PC-3 (cell line): ENCODE measurements at regions not wholly inside any gene's neighbourhood (a gene's known extent, or its start where the extent isn't known, plus 50 kb on each side); places are given as distances from the start of the nearest gene placed in this dataset.
"Not testable (repeated sequence)": the region's sequence is repeated elsewhere in the genome, so short reads cannot be mapped to it uniquely, and the experiment has no call there.

Experiments
- ATAC-seq: fragments of 200-7000 bp; cut with Tn5 transposase; 2 replicates; pipeline ENCODE4 v1.9.1; 2020; ENCODE audit warnings: mild to moderate bottlenecking, moderate library complexity
- BruUV-seq: library from RNA; stranded (reverse); fragments of 400-500 nt; replicated peaks from 2 replicates; lab custom pipeline; 2021; lab: Mats Ljungman, UMichigan
- CTCF ChIA-PET: fragments of 300-600 bp; sonication (Branson Sonifier 250); formaldehyde crosslinking; loops from one replicate; lab custom pipeline; 2022; ENCODE audit warnings: antibody characterized with exemption; lab: Charles Lee
- POLR2A ChIA-PET: fragments of 300-600 bp; sonication (Branson Sonifier 250); formaldehyde crosslinking; loops from one replicate; lab custom pipeline; 2022; ENCODE audit warnings: antibody characterized with exemption; ENCODE audit not compliant: unreplicated experiment; lab: Charles Lee
- DNase-seq: peaks from one replicate; pipeline ENCODE4 v3.0.0-alpha.2; 2015
- H2AFZ ChIP-seq: fragments of 300-600 bp; sonication (generic); 2 replicates; pipeline ENCODE4 v1.6.0; 2016; ENCODE audit warnings: antibody characterized with exemption, low read length
- H3F3A ChIP-seq: fragments of 300-600 bp; sonication (generic); one replicate; pipeline ENCODE4 v1.6.0; 2017; ENCODE audit warnings: antibody characterized with exemption, low read length, control low read depth, mild to moderate bottlenecking; ENCODE audit not compliant: unreplicated experiment
- H3K27ac ChIP-seq: fragments of 300-600 bp; sonication (generic); 2 replicates; pipeline ENCODE4 v1.5.1; 2016; ENCODE audit warnings: mild to moderate bottlenecking, low read length
- H3K27me3 ChIP-seq: fragments of 300-600 bp; sonication (generic); 2 replicates; pipeline ENCODE4 v1.6.1; 2016; ENCODE audit warnings: low read length, mixed read lengths
- H3K36me3 ChIP-seq: fragments of 300-600 bp; sonication (generic); 2 replicates; pipeline ENCODE4 v1.6.1; 2016; ENCODE audit warnings: low read depth, mixed run types, low read length, mixed read lengths
- H3K4me1 ChIP-seq: fragments of 300-600 bp; sonication (generic); 2 replicates; pipeline ENCODE4 v1.5.1; 2016; ENCODE audit warnings: low read length; ENCODE audit not compliant: insufficient read depth
- H3K4me2 ChIP-seq: fragments of 300-600 bp; sonication (generic); 2 replicates; pipeline ENCODE4 v1.6.0; 2016; ENCODE audit warnings: low read length
- H3K4me3 ChIP-seq: fragments of 300-600 bp; sonication (generic); 2 replicates; pipeline ENCODE4 v1.5.1; 2016; ENCODE audit warnings: mild to moderate bottlenecking, low read length, mixed read lengths
- H3K79me2 ChIP-seq: fragments of 300-600 bp; sonication (generic); 2 replicates; pipeline ENCODE4 v1.6.1; 2017; ENCODE audit warnings: low read length, mixed read lengths
- H3K9ac ChIP-seq: fragments of 300-600 bp; sonication (generic); 2 replicates; pipeline ENCODE4 v1.6.0; 2016; ENCODE audit warnings: mild to moderate bottlenecking, low read length
- H3K9me2 ChIP-seq: fragments of 300-600 bp; sonication (generic); replicated peaks from 2 replicates; pipeline ENCODE4 v1.6.1; 2016; ENCODE audit warnings: mixed run types, low read length, mixed read lengths
- H3K9me3 ChIP-seq: fragments of 300-600 bp; sonication (generic); 2 replicates; pipeline ENCODE4 v1.6.1; 2016; ENCODE audit warnings: low read length, mixed read lengths
- H4K20me1 ChIP-seq: fragments of 300-600 bp; sonication (generic); 2 replicates; pipeline ENCODE4 v1.6.1; 2016; ENCODE audit warnings: low read length, mixed read lengths
- CTCF ChIP-seq: fragments of 300-600 bp; sonication (generic); conservative IDR thresholded peaks from 2 replicates; pipeline ENCODE4 v1.5.1; 2017; ENCODE audit warnings: antibody characterized with exemption, low read depth, mild to moderate bottlenecking, low read length
- EZH2 ChIP-seq: fragments of 300-600 bp; sonication (generic); IDR thresholded peaks from one replicate; pipeline ENCODE4 v1.6.1; 2017; ENCODE audit warnings: antibody characterized with exemption, mild to moderate bottlenecking, low read length; ENCODE audit not compliant: unreplicated experiment
- EZH2phosphoT487 ChIP-seq: fragments of 300-600 bp; sonication (generic); IDR thresholded peaks from 2 replicates; pipeline ENCODE4 v1.6.1; 2018; ENCODE audit warnings: mild to moderate bottlenecking, antibody characterized with exemption, low read length, borderline replicate concordance
- intact Hi-C: fragments of 100-400 bp; cut with micrococcal nuclease; formaldehyde crosslinking; loops from 2 replicates; pipeline ENCODE4 v1.9.0; 2023

- Histone ChIP-seq H3K4me1 (no peaks in the 10 kb centered on the region), H3K9me3 (no peaks in the 10 kb centered on the region), H3K9ac (no peak overlapping the region), H3K4me2 (no peak overlapping the region), H3K4me3 (no peak overlapping the region), H2AFZ (no peak overlapping the region), H3K79me2 (no peaks in the 10 kb centered on the region), H3F3A (no peaks in the 10 kb centered on the region), H3K27me3 (peaks cover 3% of the 10 kb centered on the region; the same call in 1 of the 2 replicates), H4K20me1 (no peaks in the 10 kb centered on the region), H3K27ac (no peak overlapping the region), H3K36me3 (no peaks in the 10 kb centered on the region), H3K9me2 (no peaks in the 10 kb centered on the region)
- DNase-seq: no peak
- BruUV-seq: no TSS peak
- TF ChIP-seq EZH2phosphoT487: no peak
- CTCF ChIA-PET: no interaction called here
- POLR2A ChIA-PET: no interaction called here
- no peak; the same call in 1 of the 2 replicates for ATAC-seq
- intact Hi-C loops: no loop called here
Measured at GRCh38 chr3:103873897-103874545, 1439.2 kb downstream of the ZPLD1 start.

- POLR2A ChIA-PET, H3K9me2 ChIP-seq: not testable (repeated sequence)
- CTCF ChIA-PET: interaction anchor here (0.6 kb wide), 1 partner anchor 198 kb away, joined by 3 read pairs; no protein-coding TSS in a partner anchor
Measured at GRCh38 chr3:103881809-103882208, 1447.0 kb downstream of the ZPLD1 start.

GRCh38 chr3:103889675-103890074, 1454.9 kb downstream of the ZPLD1 start:
- no peak for DNase-seq
- Histone ChIP-seq H3K9me3 (no peaks in the 10 kb centered on the region), H3K4me2 (no peak overlapping the region), H3K9ac (no peak overlapping the region), H3K4me3 (no peak overlapping the region), H3F3A (no peaks in the 10 kb centered on the region), H3K36me3 (no peaks in the 10 kb centered on the region), H3K27me3 (peaks cover 10% of the 10 kb centered on the region; the same call in 1 of the 2 replicates), H3K4me1 (no peaks in the 10 kb centered on the region), H2AFZ (no peak overlapping the region), H3K79me2 (no peaks in the 10 kb centered on the region), H3K27ac (no peak overlapping the region), H4K20me1 (no peaks in the 10 kb centered on the region), H3K9me2 (no peaks in the 10 kb centered on the region)
- ATAC-seq: no peak
- TF ChIP-seq CTCF: no peak
- no peak for TF ChIP-seq EZH2
- no peak for TF ChIP-seq EZH2phosphoT487
- intact Hi-C loops: no loop called here
- POLR2A ChIA-PET: no interaction called here
- CTCF ChIA-PET: no interaction called here
- no TSS peak for BruUV-seq

More at GRCh38 chr3:103881809-103882208, 1447.0 kb downstream of the ZPLD1 start:
- peaks cover 11% of the 10 kb centered on the region for H3K27me3 ChIP-seq
- H2AFZ ChIP-seq, H4K20me1 ChIP-seq, H3K4me2 ChIP-seq, H3K79me2 ChIP-seq, H3K9me3 ChIP-seq, DNase-seq, intact Hi-C loops, H3K36me3 ChIP-seq, H3K4me1 ChIP-seq, H3F3A ChIP-seq, ATAC-seq, BruUV-seq, H3K9ac ChIP-seq, H3K4me3 ChIP-seq, H3K27ac ChIP-seq: not testable (repeated sequence)
